HG03196 (cell line): ENCODE measurements at regions not wholly inside any gene's neighbourhood (a gene's known extent, or its start where the extent isn't known, plus 50 kb on each side); places are given as distances from the start of the nearest gene placed in this dataset.
"Not testable (repeated sequence)": the region's sequence is repeated elsewhere in the genome, so short reads cannot be mapped to it uniquely, and the experiment has no call there.

Source experiments
- ATAC-seq: cut with Tn5 transposase; IDR thresholded peaks from one replicate; pipeline ENCODE4 v1.9.1; 2021; ENCODE audit not compliant: unreplicated experiment

GRCh38 chr3:144499001-144499930 is 527.6 kb downstream of the DIPK2A start:
- no peak for ATAC-seq

- ATAC-seq = no peak
Observed at GRCh38 chr3:144501467-144501866, 529.8 kb downstream of the DIPK2A start.

GRCh38 chr3:144502402-144502801 is 530.8 kb downstream of the DIPK2A start:
- ATAC-seq = no peak

GRCh38 chr3:144506375-144506774 is 534.8 kb downstream of the DIPK2A start:
- not testable (repeated sequence) for ATAC-seq

- ATAC-seq = no peak
Observed at GRCh38 chr3:144511346-144511745, 539.7 kb downstream of the DIPK2A start.

- no peak for ATAC-seq
Observed at GRCh38 chr3:144516026-144516425, 544.4 kb downstream of the DIPK2A start.

- ATAC-seq = no peak
Observed at GRCh38 chr3:144516589-144516988, 545.0 kb downstream of the DIPK2A start.

- ATAC-seq = no peak
Observed at GRCh38 chr3:144521131-144521530, 549.5 kb downstream of the DIPK2A start.

GRCh38 chr3:144522456-144522855 is 550.8 kb downstream of the DIPK2A start:
- no peak for ATAC-seq

- ATAC-seq = no peak
Observed at GRCh38 chr3:144523396-144523795, 551.8 kb downstream of the DIPK2A start.

- ATAC-seq = no peak
Observed at GRCh38 chr3:144524531-144524930, 552.9 kb downstream of the DIPK2A start.

GRCh38 chr3:144529566-144529965 is 557.9 kb downstream of the DIPK2A start:
- ATAC-seq = no peak

- ATAC-seq = no peak
Observed at GRCh38 chr3:144544871-144545270, 573.2 kb downstream of the DIPK2A start.

- no peak for ATAC-seq
Observed at GRCh38 chr3:144546539-144546938, 574.9 kb downstream of the DIPK2A start.

GRCh38 chr3:144548346-144548745 is 576.7 kb downstream of the DIPK2A start:
- ATAC-seq = no peak

GRCh38 chr3:144549166-144549565 is 577.5 kb downstream of the DIPK2A start:
- no peak for ATAC-seq

GRCh38 chr3:144552346-144553057 is 580.9 kb downstream of the DIPK2A start:
- ATAC-seq = no peak

- ATAC-seq = no peak
Observed at GRCh38 chr3:144553301-144553700, 581.7 kb downstream of the DIPK2A start.

- no peak for ATAC-seq
Observed at GRCh38 chr3:144554889-144555288, 583.3 kb downstream of the DIPK2A start.

- peak; percentile 78 for ATAC-seq
Observed at GRCh38 chr3:144556392-144556791, 584.8 kb downstream of the DIPK2A start.

GRCh38 chr3:144557515-144557914 is 585.9 kb downstream of the DIPK2A start:
- no peak for ATAC-seq

GRCh38 chr3:144564011-144564410 is 592.4 kb downstream of the DIPK2A start:
- ATAC-seq = no peak
